ENCODE measurements at regions not wholly inside any gene's neighbourhood (a gene's known extent, or its start where the extent isn't known, plus 50 kb on each side); places are given as distances from the start of the nearest gene placed in this dataset.

DNA sequence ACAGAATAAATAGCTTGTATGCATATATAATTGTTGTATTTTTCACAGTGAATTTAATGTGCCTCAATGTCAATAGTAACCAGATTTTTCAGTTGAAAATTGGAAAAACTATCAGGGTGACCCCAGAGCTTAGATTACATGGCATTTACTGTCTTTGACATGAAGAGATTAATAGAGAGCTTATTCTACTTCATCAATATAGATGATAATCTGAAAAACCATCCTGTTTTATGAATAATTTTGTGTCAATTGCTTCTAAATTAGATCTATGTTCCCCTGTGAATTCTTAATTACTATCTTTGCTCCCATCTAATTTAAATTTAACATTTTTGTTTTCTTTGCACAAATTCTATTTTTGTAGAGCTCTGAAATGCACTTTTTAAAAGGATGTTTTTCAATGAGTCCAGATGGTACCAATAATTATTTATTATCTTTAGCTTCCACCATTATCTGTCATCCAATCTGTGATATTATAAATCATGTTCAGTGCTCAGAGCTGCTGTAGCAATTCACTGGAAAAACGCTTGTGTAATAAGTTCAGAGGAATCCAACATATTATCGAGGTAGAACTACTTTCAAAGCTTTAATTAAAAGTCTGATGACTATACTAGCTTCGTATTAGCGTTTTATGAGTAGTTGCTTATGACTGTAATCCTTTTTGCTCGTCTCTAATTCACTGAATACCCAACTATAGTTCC is 291.4 kb downstream of the JRKL start:
- no peak overlapping the region for H3K4me3 ChIP-seq
- WGBS, 5 donors: 50 to 76% (median 62%) methylated on average over 5 of the region's 5 CpGs
- no peak for TF ChIP-seq POLR2A (IDR thresholded peaks at IDR 0.05)
- TF ChIP-seq POLR2AphosphoS5 (IDR thresholded peaks at IDR 0.05): no peak
- TF ChIP-seq, protein P1, sequence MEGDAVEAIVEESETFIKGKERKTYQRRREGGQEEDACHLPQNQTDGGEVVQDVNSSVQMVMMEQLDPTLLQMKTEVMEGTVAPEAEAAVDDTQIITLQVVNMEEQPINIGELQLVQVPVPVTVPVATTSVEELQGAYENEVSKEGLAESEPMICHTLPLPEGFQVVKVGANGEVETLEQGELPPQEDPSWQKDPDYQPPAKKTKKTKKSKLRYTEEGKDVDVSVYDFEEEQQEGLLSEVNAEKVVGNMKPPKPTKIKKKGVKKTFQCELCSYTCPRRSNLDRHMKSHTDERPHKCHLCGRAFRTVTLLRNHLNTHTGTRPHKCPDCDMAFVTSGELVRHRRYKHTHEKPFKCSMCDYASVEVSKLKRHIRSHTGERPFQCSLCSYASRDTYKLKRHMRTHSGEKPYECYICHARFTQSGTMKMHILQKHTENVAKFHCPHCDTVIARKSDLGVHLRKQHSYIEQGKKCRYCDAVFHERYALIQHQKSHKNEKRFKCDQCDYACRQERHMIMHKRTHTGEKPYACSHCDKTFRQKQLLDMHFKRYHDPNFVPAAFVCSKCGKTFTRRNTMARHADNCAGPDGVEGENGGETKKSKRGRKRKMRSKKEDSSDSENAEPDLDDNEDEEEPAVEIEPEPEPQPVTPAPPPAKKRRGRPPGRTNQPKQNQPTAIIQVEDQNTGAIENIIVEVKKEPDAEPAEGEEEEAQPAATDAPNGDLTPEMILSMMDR (IDR thresholded peaks at IDR 0.05 in 8 of 11, conservative IDR thresholded peaks at IDR 0.05 in 3 of 11): no peak
- intact Hi-C loops (cut with DNase I; ENCODE audit: low total_unique reads): no loop called here
- H3K4me1 ChIP-seq: no peaks in the 10 kb centered on the region
- H3K36me3 ChIP-seq: no peaks in the 10 kb centered on the region
- H3K9me3 ChIP-seq: no peaks in the 10 kb centered on the region
- H3K27me3 ChIP-seq (replicated peaks in 1 of 7): no peaks in the 10 kb centered on the region
- H3K27ac ChIP-seq: no peak overlapping the region
- no peak for DNase-seq

DNA sequence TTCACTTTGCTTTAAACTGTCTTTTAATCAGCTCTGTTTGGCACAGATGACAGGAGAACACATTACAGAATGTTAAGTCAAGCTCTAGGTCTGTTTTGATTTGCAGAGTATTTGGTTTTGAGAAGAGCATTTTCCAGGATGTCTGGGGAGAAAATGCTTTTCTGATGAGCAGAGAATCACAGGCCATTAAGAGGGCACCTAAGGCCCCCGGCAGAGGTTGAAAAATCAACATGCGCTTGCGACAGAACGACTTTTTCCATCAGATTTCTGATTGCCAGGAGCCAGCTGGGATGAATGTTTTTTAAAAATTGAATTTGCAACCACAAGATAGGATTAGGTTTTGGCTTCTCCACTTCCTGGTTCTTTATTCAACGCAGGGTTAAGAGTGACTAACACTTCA is 304.5 kb downstream of the JRKL start:
- H3K27me3 ChIP-seq (replicated peaks in 1 of 7): no peaks in the 10 kb centered on the region
- H3K36me3 ChIP-seq: no peaks in the 10 kb centered on the region
- WGBS, 5 donors: 82 to 90% (median 88%) methylated on average over 5 of the region's 5 CpGs
- H3K9me3 ChIP-seq: no peaks in the 10 kb centered on the region
- no peak overlapping the region for H3K4me3 ChIP-seq
- DNase-seq: no peak
- TF ChIP-seq POLR2AphosphoS5 (IDR thresholded peaks at IDR 0.05) (no peak), POLR2A (IDR thresholded peaks at IDR 0.05) (no peak)
- TF ChIP-seq, protein P1 (IDR thresholded peaks at IDR 0.05 in 8 of 11, conservative IDR thresholded peaks at IDR 0.05 in 3 of 11): no peak
- no peak overlapping the region for H3K27ac ChIP-seq
- no peaks in the 10 kb centered on the region for H3K4me1 ChIP-seq
- intact Hi-C loops (cut with DNase I; ENCODE audit: low total_unique reads): no loop called here

DNA sequence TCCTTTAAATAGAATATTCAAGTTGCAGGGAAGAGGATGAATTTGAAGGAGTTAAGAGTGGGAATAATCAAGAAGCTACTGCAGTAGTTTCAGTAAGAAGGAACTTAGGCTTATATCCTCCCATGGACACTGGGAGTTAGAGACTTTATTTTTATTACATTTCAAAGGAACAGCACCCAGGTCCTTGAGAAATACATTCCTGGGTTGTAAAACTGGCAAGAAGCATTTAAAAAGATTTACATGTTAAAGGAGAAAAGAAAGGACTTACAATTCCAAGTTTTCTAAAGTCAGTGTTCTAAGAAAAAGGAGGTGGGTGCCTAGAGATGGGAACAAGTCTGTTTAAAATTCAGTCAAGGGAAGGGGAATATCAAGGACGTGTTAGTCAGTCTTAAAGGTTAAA is 306.9 kb downstream of the JRKL start:
- Histone ChIP-seq H3K36me3 (no peaks in the 10 kb centered on the region), H3K27ac (no peak overlapping the region), H3K4me1 (no peaks in the 10 kb centered on the region), H3K9me3 (no peaks in the 10 kb centered on the region), H3K4me3 (no peak overlapping the region), H3K27me3 (replicated peaks in 1 of 7) (no peaks in the 10 kb centered on the region)
- intact Hi-C loops (cut with DNase I; ENCODE audit: low total_unique reads): no loop called here
- DNase-seq: no peak
- TF ChIP-seq POLR2A (IDR thresholded peaks at IDR 0.05) (no peak), POLR2AphosphoS5 (IDR thresholded peaks at IDR 0.05) (no peak)
- TF ChIP-seq, protein P1 (IDR thresholded peaks at IDR 0.05 in 8 of 11, conservative IDR thresholded peaks at IDR 0.05 in 3 of 11): no peak
- WGBS, 5 donors: 13 to 30% (median 19%) methylated on average over 1 of the region's 1 CpG

DNA sequence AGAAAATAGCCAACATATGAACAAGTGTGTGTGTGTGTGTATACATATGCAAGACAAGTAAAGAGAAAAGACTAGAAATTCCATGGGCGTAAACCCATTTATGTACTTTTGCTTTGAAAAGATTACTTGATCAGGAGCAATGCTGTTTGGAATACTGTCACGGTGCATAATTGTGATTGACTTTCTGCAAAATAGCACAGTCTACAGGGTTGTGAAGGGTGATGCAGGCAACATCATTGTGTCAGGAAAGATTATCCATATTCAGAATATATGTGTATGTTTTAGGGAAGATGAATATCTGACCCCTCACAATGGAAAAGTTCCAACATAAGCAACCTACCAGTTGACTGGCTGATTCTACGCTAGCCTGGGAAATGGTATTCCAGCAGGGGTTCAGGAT is 307.7 kb downstream of the JRKL start:
- intact Hi-C loops (cut with DNase I; ENCODE audit: low total_unique reads): no loop called here
- Histone ChIP-seq H3K36me3 (no peaks in the 10 kb centered on the region), H3K27me3 (replicated peaks in 1 of 7) (no peaks in the 10 kb centered on the region), H3K4me1 (no peaks in the 10 kb centered on the region), H3K27ac (no peak overlapping the region), H3K9me3 (no peaks in the 10 kb centered on the region), H3K4me3 (no peak overlapping the region)
- 87 to 96% (median 92%) methylated on average over 3 of the region's 3 CpGs for WGBS, 5 donors
- DNase-seq: no peak
- TF ChIP-seq, protein P1 (IDR thresholded peaks at IDR 0.05 in 8 of 11, conservative IDR thresholded peaks at IDR 0.05 in 3 of 11): no peak
- no peak for TF ChIP-seq POLR2A (IDR thresholded peaks at IDR 0.05)
- no peak for TF ChIP-seq POLR2AphosphoS5 (IDR thresholded peaks at IDR 0.05)
